Skeletal muscle tissue (tissue), 3 donors: ENCODE measurements at regions not wholly inside any gene's neighbourhood (a gene's known extent, or its start where the extent isn't known, plus 50 kb on each side); places are given as distances from the start of the nearest gene placed in this dataset.

Source experiments
- H3K27ac ChIP-seq: one replicate; pipeline ENCODE4 v1.7.0; 2013; ENCODE audit warnings: mild to moderate bottlenecking, low read depth, low read length, inconsistent platforms
- H3K27me3 ChIP-seq, 3 donors: one replicate each; pipeline ENCODE4 v1.7.0; 2013; ENCODE audit warnings: low read length in 3 of 3; ENCODE audit not compliant: control insufficient read depth in 3 of 3, insufficient read depth in 3 of 3
- H3K36me3 ChIP-seq, 3 donors: one replicate each; pipeline ENCODE4 v1.7.0; 2013; ENCODE audit warnings: low read length in 3 of 3; ENCODE audit not compliant: control insufficient read depth in 3 of 3, insufficient read depth in 3 of 3
- H3K4me1 ChIP-seq, 3 donors: one replicate each; pipeline ENCODE4 v1.7.0; 2013; ENCODE audit warnings: low read length in 3 of 3, mild to moderate bottlenecking in 3 of 3; ENCODE audit not compliant: control insufficient read depth in 3 of 3, insufficient read depth in 3 of 3
- H3K4me3 ChIP-seq, 3 donors: one replicate each; pipeline ENCODE4 v1.7.0; 2013; ENCODE audit warnings: low read length in 3 of 3
- H3K9ac ChIP-seq, 3 donors: one replicate each; pipeline ENCODE4 v1.7.0; 2013; ENCODE audit warnings: low read length in 3 of 3, mild to moderate bottlenecking in 3 of 3, moderate library complexity in 2 of 3, low read depth in 1 of 3
- H3K9me3 ChIP-seq, 3 donors: one replicate each; pipeline ENCODE4 v1.7.0; 2013; ENCODE audit warnings: low read length in 3 of 3; ENCODE audit not compliant: control insufficient read depth in 3 of 3
- donor health status: Osteomylitis.

- Histone ChIP-seq H3K9me3 (no peaks in the 10 kb centered on the region), H3K27me3 (peaks cover 6 to 10% (median 8%) of the 10 kb centered on the region in 3 donors), H3K36me3 (no peaks in the 10 kb centered on the region), H3K4me1 (no peaks in the 10 kb centered on the region), H3K9ac (no peak overlapping the region), H3K27ac (no peak overlapping the region), H3K4me3 (no peak overlapping the region)
These were observed 68.3 kb downstream of the CHST1 start for GRCh38 chr11:45597097-45597496.

- Histone ChIP-seq H3K36me3 (no peaks in the 10 kb centered on the region), H3K27ac (no peak overlapping the region), H3K27me3 (peaks cover 6 to 10% (median 8%) of the 10 kb centered on the region in 3 donors), H3K9ac (no peak overlapping the region), H3K4me1 (no peaks in the 10 kb centered on the region), H3K4me3 (no peak overlapping the region), H3K9me3 (no peaks in the 10 kb centered on the region)
These were observed 68.9 kb downstream of the CHST1 start for GRCh38 chr11:45596571-45596970.

- no peaks in the 10 kb centered on the region for H3K9me3 ChIP-seq
- no peak overlapping the region for H3K4me3 ChIP-seq
- H3K4me1 ChIP-seq, result peaks cover 0 to 2% (median 0%) of the 10 kb centered on the region in 3 donors
- H3K9ac ChIP-seq, result no peak overlapping the region
- H3K27me3 ChIP-seq, result peaks cover 0 to 8% (median 6%) of the 10 kb centered on the region in 3 donors
- H3K36me3 ChIP-seq, result no peaks in the 10 kb centered on the region
- no peak overlapping the region for H3K27ac ChIP-seq
These were observed 71.4 kb downstream of the CHST1 start for GRCh38 chr11:45593992-45594391.

GRCh38 chr11:45592636-45593035, 72.8 kb downstream of the CHST1 start:
- no peak overlapping the region for H3K9ac ChIP-seq
- no peaks in the 10 kb centered on the region for H3K36me3 ChIP-seq
- H3K9me3 ChIP-seq, result no peaks in the 10 kb centered on the region
- no peak overlapping the region for H3K27ac ChIP-seq
- peaks cover 0 to 2% (median 0%) of the 10 kb centered on the region in 3 donors for H3K4me1 ChIP-seq
- peaks cover 0 to 8% (median 6%) of the 10 kb centered on the region in 3 donors for H3K27me3 ChIP-seq
- no peak overlapping the region for H3K4me3 ChIP-seq

GRCh38 chr11:45590743-45591142, 74.7 kb downstream of the CHST1 start:
- Histone ChIP-seq H3K4me1 (peaks cover 0 to 2% (median 0%) of the 10 kb centered on the region in 3 donors), H3K36me3 (no peaks in the 10 kb centered on the region), H3K27ac (no peak overlapping the region), H3K9ac (no peak overlapping the region), H3K4me3 (no peak overlapping the region), H3K27me3 (peaks cover 0 to 8% (median 3%) of the 10 kb centered on the region in 3 donors), H3K9me3 (no peaks in the 10 kb centered on the region)

- Histone ChIP-seq H3K27ac (no peak overlapping the region), H3K27me3 (peaks cover 15 to 22% (median 16%) of the 10 kb centered on the region in 3 donors), H3K36me3 (no peaks in the 10 kb centered on the region), H3K9me3 (no peaks in the 10 kb centered on the region), H3K9ac (no peak overlapping the region), H3K4me1 (no peaks in the 10 kb centered on the region), H3K4me3 (no peak overlapping the region)
These were observed 80.2 kb downstream of the CHST1 start for GRCh38 chr11:45585205-45585604.

- Histone ChIP-seq H3K4me1 (no peaks in the 10 kb centered on the region), H3K36me3 (no peaks in the 10 kb centered on the region), H3K9ac (no peak overlapping the region)
These were observed 81.3 kb downstream of the CHST1 start for GRCh38 chr11:45583981-45584566.

GRCh38 chr11:45580399-45580798, 85.0 kb downstream of the CHST1 start:
- peaks cover 24 to 28% (median 28%) of the 10 kb centered on the region in 3 donors for H3K27me3 ChIP-seq

More at GRCh38 chr11:45583981-45584566, 81.3 kb downstream of the CHST1 start:
- H3K27me3 ChIP-seq, result peaks cover 15 to 22% (median 16%) of the 10 kb centered on the region in 3 donors
- H3K4me3 ChIP-seq, result no peak overlapping the region
- H3K27ac ChIP-seq, result no peak overlapping the region
- H3K9me3 ChIP-seq, result no peaks in the 10 kb centered on the region

GRCh38 chr11:45578316-45578715, 87.1 kb downstream of the CHST1 start:
- Histone ChIP-seq H3K27me3 (peaks cover 19 to 27% (median 26%) of the 10 kb centered on the region in 3 donors), H3K9me3 (no peaks in the 10 kb centered on the region), H3K4me1 (no peaks in the 10 kb centered on the region), H3K4me3 (no peak overlapping the region), H3K36me3 (no peaks in the 10 kb centered on the region), H3K27ac (no peak overlapping the region), H3K9ac (no peak overlapping the region)

More at GRCh38 chr11:45580399-45580798, 85.0 kb downstream of the CHST1 start:
- Histone ChIP-seq H3K9ac (no peak overlapping the region), H3K27ac (no peak overlapping the region), H3K36me3 (no peaks in the 10 kb centered on the region), H3K4me1 (no peaks in the 10 kb centered on the region), H3K4me3 (no peak overlapping the region), H3K9me3 (no peaks in the 10 kb centered on the region)

- no peaks in the 10 kb centered on the region for H3K9me3 ChIP-seq
- H3K36me3 ChIP-seq, result no peaks in the 10 kb centered on the region
- no peak overlapping the region for H3K4me3 ChIP-seq
- peaks cover 19 to 27% (median 21%) of the 10 kb centered on the region in 3 donors for H3K27me3 ChIP-seq
- H3K27ac ChIP-seq, result no peak overlapping the region
- H3K9ac ChIP-seq, result no peak overlapping the region
- H3K4me1 ChIP-seq, result no peaks in the 10 kb centered on the region
These were observed 87.7 kb downstream of the CHST1 start for GRCh38 chr11:45577752-45578151.
